ENCODE measurements at regions not wholly inside any gene's neighbourhood (a gene's known extent, or its start where the extent isn't known, plus 50 kb on each side); places are given as distances from the start of the nearest gene placed in this dataset.
"Not testable (repeated sequence)": the region's sequence is repeated elsewhere in the genome, so short reads cannot be mapped to it uniquely, and the experiment has no call there.

DNA sequence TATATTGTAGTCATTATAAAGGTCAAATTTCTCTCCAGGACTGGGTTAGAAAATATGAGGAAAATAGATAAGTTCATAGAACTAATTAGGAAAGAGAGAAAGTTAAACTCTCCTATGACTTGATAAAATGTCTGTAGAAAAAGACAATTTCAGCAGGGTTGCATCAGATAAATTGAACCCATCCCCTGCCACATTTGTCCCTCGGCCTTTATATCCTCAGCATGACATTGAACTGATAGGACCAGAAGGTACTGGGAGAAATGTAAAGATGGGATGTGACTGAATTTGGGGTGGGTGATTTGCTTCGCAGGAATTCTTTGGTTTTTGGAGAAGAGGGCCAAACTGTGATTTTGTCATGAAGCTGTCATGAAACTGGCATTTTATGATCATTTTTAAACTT is 68.1 kb upstream of the KIF2A start:
- TF ChIP-seq, protein P1, sequence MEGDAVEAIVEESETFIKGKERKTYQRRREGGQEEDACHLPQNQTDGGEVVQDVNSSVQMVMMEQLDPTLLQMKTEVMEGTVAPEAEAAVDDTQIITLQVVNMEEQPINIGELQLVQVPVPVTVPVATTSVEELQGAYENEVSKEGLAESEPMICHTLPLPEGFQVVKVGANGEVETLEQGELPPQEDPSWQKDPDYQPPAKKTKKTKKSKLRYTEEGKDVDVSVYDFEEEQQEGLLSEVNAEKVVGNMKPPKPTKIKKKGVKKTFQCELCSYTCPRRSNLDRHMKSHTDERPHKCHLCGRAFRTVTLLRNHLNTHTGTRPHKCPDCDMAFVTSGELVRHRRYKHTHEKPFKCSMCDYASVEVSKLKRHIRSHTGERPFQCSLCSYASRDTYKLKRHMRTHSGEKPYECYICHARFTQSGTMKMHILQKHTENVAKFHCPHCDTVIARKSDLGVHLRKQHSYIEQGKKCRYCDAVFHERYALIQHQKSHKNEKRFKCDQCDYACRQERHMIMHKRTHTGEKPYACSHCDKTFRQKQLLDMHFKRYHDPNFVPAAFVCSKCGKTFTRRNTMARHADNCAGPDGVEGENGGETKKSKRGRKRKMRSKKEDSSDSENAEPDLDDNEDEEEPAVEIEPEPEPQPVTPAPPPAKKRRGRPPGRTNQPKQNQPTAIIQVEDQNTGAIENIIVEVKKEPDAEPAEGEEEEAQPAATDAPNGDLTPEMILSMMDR (IDR thresholded peaks at IDR 0.05) = not testable (repeated sequence)
- TF ChIP-seq POLR2A, EP300, POLR2AphosphoS5 (IDR thresholded peaks at IDR 0.05): not testable (repeated sequence)
